ENCODE measurements at regions not wholly inside any gene's neighbourhood (a gene's known extent, or its start where the extent isn't known, plus 50 kb on each side); places are given as distances from the start of the nearest gene placed in this dataset.

DNA sequence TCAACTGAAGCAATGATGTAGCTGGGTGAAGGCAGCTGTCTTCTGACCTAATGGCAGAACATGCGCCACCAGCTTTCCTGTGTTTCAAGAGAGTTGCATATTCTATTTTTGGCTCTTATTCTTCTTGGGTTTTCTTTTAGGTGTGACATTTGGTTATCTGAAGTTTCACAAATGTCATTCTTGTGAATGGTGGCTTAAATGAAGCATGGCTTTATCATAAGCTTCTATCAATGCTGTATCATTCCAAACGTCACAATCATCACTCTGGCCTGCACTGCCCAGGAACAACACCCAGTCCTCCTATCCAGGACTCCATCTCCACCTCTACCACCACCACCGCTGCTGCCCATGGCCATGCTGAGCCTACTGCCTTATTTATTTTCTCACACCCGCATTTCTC, 69.7 kb upstream of the WWC2 start:
- TF ChIP-seq, protein P1, sequence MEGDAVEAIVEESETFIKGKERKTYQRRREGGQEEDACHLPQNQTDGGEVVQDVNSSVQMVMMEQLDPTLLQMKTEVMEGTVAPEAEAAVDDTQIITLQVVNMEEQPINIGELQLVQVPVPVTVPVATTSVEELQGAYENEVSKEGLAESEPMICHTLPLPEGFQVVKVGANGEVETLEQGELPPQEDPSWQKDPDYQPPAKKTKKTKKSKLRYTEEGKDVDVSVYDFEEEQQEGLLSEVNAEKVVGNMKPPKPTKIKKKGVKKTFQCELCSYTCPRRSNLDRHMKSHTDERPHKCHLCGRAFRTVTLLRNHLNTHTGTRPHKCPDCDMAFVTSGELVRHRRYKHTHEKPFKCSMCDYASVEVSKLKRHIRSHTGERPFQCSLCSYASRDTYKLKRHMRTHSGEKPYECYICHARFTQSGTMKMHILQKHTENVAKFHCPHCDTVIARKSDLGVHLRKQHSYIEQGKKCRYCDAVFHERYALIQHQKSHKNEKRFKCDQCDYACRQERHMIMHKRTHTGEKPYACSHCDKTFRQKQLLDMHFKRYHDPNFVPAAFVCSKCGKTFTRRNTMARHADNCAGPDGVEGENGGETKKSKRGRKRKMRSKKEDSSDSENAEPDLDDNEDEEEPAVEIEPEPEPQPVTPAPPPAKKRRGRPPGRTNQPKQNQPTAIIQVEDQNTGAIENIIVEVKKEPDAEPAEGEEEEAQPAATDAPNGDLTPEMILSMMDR (IDR thresholded peaks at IDR 0.05; ENCODE audit: insufficient read depth, low read length, severe bottlenecking), result no peak
- no peak overlapping the region for H3K4me3 ChIP-seq (ENCODE audit: low read depth, low read length)
- H3K27me3 ChIP-seq (ENCODE audit: control insufficient read depth, insufficient read depth, low read length), result no peaks in the 10 kb centered on the region
- H3K36me3 ChIP-seq (ENCODE audit: control insufficient read depth, insufficient read depth, low read length), result no peaks in the 10 kb centered on the region
- DNase-seq (ENCODE audit: low read depth) (no peak), FAIRE-seq (no peak)

- FAIRE-seq (no peak), DNase-seq (ENCODE audit: low read depth) (no peak)
- H3K4me3 ChIP-seq (ENCODE audit: low read depth, low read length), result no peak overlapping the region
- H3K36me3 ChIP-seq (ENCODE audit: control insufficient read depth, insufficient read depth, low read length), result no peaks in the 10 kb centered on the region
- TF ChIP-seq, protein P1 (IDR thresholded peaks at IDR 0.05; ENCODE audit: insufficient read depth, low read length, severe bottlenecking), result no peak
- H3K27me3 ChIP-seq (ENCODE audit: control insufficient read depth, insufficient read depth, low read length), result no peaks in the 10 kb centered on the region
Observed at GRCh38 chr4:183026701-183027100, 72.4 kb upstream of the WWC2 start.

GRCh38 chr4:183022617-183023016, 76.4 kb upstream of the WWC2 start:
- Histone ChIP-seq H3K27me3 (ENCODE audit: control insufficient read depth, insufficient read depth, low read length) (no peaks in the 10 kb centered on the region), H3K4me3 (ENCODE audit: low read depth, low read length) (no peak overlapping the region), H3K36me3 (ENCODE audit: control insufficient read depth, insufficient read depth, low read length) (no peaks in the 10 kb centered on the region)
- FAIRE-seq (no peak), DNase-seq (ENCODE audit: low read depth) (no peak)
- TF ChIP-seq, protein P1 (IDR thresholded peaks at IDR 0.05; ENCODE audit: insufficient read depth, low read length, severe bottlenecking), result no peak

- TF ChIP-seq, protein P1 (IDR thresholded peaks at IDR 0.05; ENCODE audit: insufficient read depth, low read length, severe bottlenecking), result no peak
- Histone ChIP-seq H3K36me3 (ENCODE audit: control insufficient read depth, insufficient read depth, low read length) (no peaks in the 10 kb centered on the region), H3K27me3 (ENCODE audit: control insufficient read depth, insufficient read depth, low read length) (no peaks in the 10 kb centered on the region), H3K4me3 (ENCODE audit: low read depth, low read length) (no peak overlapping the region)
- no peak for FAIRE-seq
- DNase-seq (ENCODE audit: low read depth), result no peak
Observed at GRCh38 chr4:183017962-183018361, 81.1 kb upstream of the WWC2 start.

DNA sequence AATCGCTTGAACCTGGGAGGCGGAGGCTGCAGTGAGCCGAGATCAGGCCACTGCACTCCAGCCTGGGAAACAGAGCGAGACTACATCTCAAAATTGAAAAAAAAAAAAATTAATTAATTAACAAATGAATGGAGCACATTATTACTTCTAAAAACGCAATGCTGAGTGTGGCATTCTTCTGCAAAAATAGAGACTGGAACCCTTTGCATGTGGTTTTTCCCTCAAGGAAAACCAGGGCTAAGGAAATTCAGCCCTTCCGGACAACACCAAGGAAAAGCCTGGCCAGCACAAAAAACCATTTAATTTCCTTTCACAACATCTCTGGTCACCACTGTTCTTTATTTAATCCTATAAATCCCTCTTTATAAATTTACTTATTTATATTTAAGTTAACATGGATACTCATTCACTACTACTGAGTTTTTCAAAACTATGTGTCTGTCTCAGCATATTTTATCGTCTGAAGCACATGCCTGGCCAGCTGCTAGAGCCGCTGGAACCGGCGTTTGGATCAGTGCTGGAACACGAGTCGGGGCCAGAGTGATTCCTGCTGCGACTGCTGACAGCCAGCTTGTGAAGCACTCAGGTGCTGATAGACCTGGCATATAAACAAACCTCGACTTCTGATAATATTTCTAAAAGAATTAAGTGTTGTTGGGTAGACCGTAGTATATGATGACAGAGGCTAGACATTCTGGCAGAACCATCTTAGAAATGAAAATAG, 84.5 kb upstream of the WWC2 start:
- FAIRE-seq, result no peak
- H3K27me3 ChIP-seq (ENCODE audit: control insufficient read depth, insufficient read depth, low read length), result peaks cover 2% of the 10 kb centered on the region
- DNase-seq (ENCODE audit: low read depth), result no peak
- TF ChIP-seq, protein P1 (IDR thresholded peaks at IDR 0.05; ENCODE audit: insufficient read depth, low read length, severe bottlenecking), result no peak
- H3K36me3 ChIP-seq (ENCODE audit: control insufficient read depth, insufficient read depth, low read length), result no peaks in the 10 kb centered on the region
- H3K4me3 ChIP-seq (ENCODE audit: low read depth, low read length), result no peak overlapping the region

DNA sequence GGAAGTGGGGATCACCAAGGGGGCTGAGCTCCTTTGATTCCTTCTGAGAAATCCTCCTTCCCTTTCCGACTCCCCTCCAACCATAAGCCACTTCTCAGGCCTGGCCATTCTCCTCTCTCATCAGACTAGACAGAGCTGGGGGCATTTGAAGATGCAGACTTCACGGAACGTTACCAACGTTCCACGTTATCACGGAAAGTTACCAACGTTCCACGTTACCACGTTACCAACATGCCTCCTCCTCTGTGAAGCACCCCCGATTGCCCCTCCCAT, 85.4 kb upstream of the WWC2 start:
- FAIRE-seq (no peak), DNase-seq (ENCODE audit: low read depth) (no peak)
- Histone ChIP-seq H3K4me3 (ENCODE audit: low read depth, low read length) (no peak overlapping the region), H3K36me3 (ENCODE audit: control insufficient read depth, insufficient read depth, low read length) (no peaks in the 10 kb centered on the region), H3K27me3 (ENCODE audit: control insufficient read depth, insufficient read depth, low read length) (peaks cover 2% of the 10 kb centered on the region)
- TF ChIP-seq, protein P1 (IDR thresholded peaks at IDR 0.05; ENCODE audit: insufficient read depth, low read length, severe bottlenecking), result no peak
